Karpas-422 (cell line): ENCODE measurements at regions not wholly inside any gene's neighbourhood (a gene's known extent, or its start where the extent isn't known, plus 50 kb on each side); places are given as distances from the start of the nearest gene placed in this dataset.
A peak's percentile ranks its signal among the peaks of the same experiment; 100 is the strongest.

ENCODE experiments used
- DNase-seq: peaks from one replicate; pipeline ENCODE4 v3.0.0-alpha.2; 2015
- H2AFZ ChIP-seq: fragments of 200-600 bp; sonication (generic); 2 replicates; pipeline ENCODE4 v1.6.1; 2014; ENCODE audit warnings: antibody characterized with exemption, low read length, mixed read lengths
- H3K27ac ChIP-seq: fragments of 200-600 bp; sonication (generic); 2 replicates; pipeline ENCODE4 v1.5.1; 2014; ENCODE audit warnings: mild to moderate bottlenecking, low read length, moderate library complexity
- H3K27me3 ChIP-seq: fragments of 200-600 bp; sonication (generic); 2 replicates; pipeline ENCODE4 v1.6.1; 2014; ENCODE audit warnings: low read length, mixed read lengths
- H3K36me3 ChIP-seq: fragments of 200-600 bp; sonication (generic); 2 replicates; pipeline ENCODE4 v1.6.1; 2014; ENCODE audit warnings: low read length, mixed read lengths; ENCODE audit not compliant: insufficient read depth
- H3K4me1 ChIP-seq: fragments of 200-600 bp; sonication (generic); 2 replicates; pipeline ENCODE4 v1.6.1; 2014; ENCODE audit warnings: mild to moderate bottlenecking, low read length, mixed read lengths
- H3K4me2 ChIP-seq: fragments of 200-600 bp; sonication (generic); 2 replicates; pipeline ENCODE4 v1.6.1; 2014; ENCODE audit warnings: low read length, low read depth, mild to moderate bottlenecking; ENCODE audit not compliant: poor library complexity, severe bottlenecking
- H3K4me3 ChIP-seq: fragments of 200-600 bp; sonication (generic); 2 replicates; pipeline ENCODE4 v1.5.1; 2014; ENCODE audit warnings: mild to moderate bottlenecking, antibody characterized with exemption, low read length, mixed read lengths
- H3K79me2 ChIP-seq: fragments of 200-600 bp; sonication (generic); 2 replicates; pipeline ENCODE4 v1.6.1; 2014; ENCODE audit warnings: mild to moderate bottlenecking, low read length, mixed read lengths
- H3K9ac ChIP-seq: fragments of 200-600 bp; sonication (generic); 2 replicates; pipeline ENCODE4 v1.6.0; 2014; ENCODE audit warnings: low read length
- H3K9me2 ChIP-seq: fragments of 200-600 bp; sonication (generic), shearing (Covaris generic); replicated peaks from 2 replicates; pipeline ENCODE4 v1.6.0; 2014; ENCODE audit warnings: mild to moderate bottlenecking, low read length, moderate library complexity; ENCODE audit not compliant: insufficient read depth
- H3K9me3 ChIP-seq: fragments of 300-700, 200-600 bp; sonication (generic); 2 replicates; pipeline ENCODE4 v1.6.1; 2014; ENCODE audit warnings: low read length, mixed read lengths
- H4K20me1 ChIP-seq: fragments of 200-600 bp; sonication (generic); 2 replicates; pipeline ENCODE4 v1.6.1; 2014; ENCODE audit warnings: mild to moderate bottlenecking, antibody characterized with exemption, low read length, low read depth; ENCODE audit not compliant: insufficient read depth

GRCh38 chr13:68174893-68175292 lies 944.8 kb upstream of the PCDH9 start:
- Histone ChIP-seq H3K79me2 (no peaks in the 10 kb centered on the region), H4K20me1 (no peaks in the 10 kb centered on the region), H3K4me3 (no peak overlapping the region), H3K9me2 (no peaks in the 10 kb centered on the region), H3K4me1 (no peaks in the 10 kb centered on the region), H3K4me2 (no peak overlapping the region), H3K9ac (no peak overlapping the region), H3K27me3 (no peaks in the 10 kb centered on the region), H3K9me3 (no peaks in the 10 kb centered on the region), H2AFZ (no peak overlapping the region), H3K27ac (no peak overlapping the region), H3K36me3 (no peaks in the 10 kb centered on the region)
- no peak for DNase-seq

- DNase-seq, result no peak
- H3K27ac ChIP-seq, result no peak overlapping the region
- H3K27me3 ChIP-seq, result no peaks in the 10 kb centered on the region
- H3K36me3 ChIP-seq, result no peaks in the 10 kb centered on the region
- H4K20me1 ChIP-seq, result no peaks in the 10 kb centered on the region
- no peaks in the 10 kb centered on the region for H3K4me1 ChIP-seq
- H3K9ac ChIP-seq, result no peak overlapping the region
- H3K9me3 ChIP-seq, result no peaks in the 10 kb centered on the region
- no peak overlapping the region for H3K4me3 ChIP-seq
- H3K79me2 ChIP-seq, result no peaks in the 10 kb centered on the region
- no peak overlapping the region for H3K4me2 ChIP-seq
- no peaks in the 10 kb centered on the region for H3K9me2 ChIP-seq
- peak overlapping the region; percentile 59 for H2AFZ ChIP-seq
These were observed 943.0 kb upstream of the PCDH9 start for GRCh38 chr13:68173111-68173510.

- no peak overlapping the region for H3K27ac ChIP-seq
- H3K9me2 ChIP-seq, result no peaks in the 10 kb centered on the region
- H2AFZ ChIP-seq, result no peak overlapping the region
- H3K79me2 ChIP-seq, result no peaks in the 10 kb centered on the region
- DNase-seq, result no peak
- no peak overlapping the region for H3K4me2 ChIP-seq
- H4K20me1 ChIP-seq, result no peaks in the 10 kb centered on the region
- H3K4me3 ChIP-seq, result no peak overlapping the region
- H3K27me3 ChIP-seq, result no peaks in the 10 kb centered on the region
- H3K4me1 ChIP-seq, result no peaks in the 10 kb centered on the region
- H3K36me3 ChIP-seq, result no peaks in the 10 kb centered on the region
- no peak overlapping the region for H3K9ac ChIP-seq
- H3K9me3 ChIP-seq, result no peaks in the 10 kb centered on the region
These were observed 940.8 kb upstream of the PCDH9 start for GRCh38 chr13:68170961-68171360.

DNA sequence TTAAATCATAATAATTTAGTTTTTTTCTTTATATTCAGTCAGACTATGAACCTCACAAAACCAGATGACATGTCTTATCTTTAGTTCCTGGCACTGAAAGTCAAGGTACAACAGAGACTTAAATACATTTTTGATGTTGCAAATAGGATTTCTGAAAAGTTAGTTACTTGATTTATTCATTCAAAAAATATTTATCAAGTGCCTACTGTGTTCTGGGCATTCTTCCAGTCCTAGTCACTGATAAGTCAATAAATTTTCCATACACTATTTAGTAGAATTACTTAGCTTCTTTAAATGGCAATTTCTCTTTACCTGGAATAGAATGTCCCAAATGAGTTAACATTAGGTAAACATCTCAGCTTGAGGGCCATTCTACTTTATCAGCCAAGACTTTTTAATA lies 938.3 kb upstream of the PCDH9 start:
- no peak overlapping the region for H2AFZ ChIP-seq
- no peak overlapping the region for H3K4me3 ChIP-seq
- no peaks in the 10 kb centered on the region for H3K36me3 ChIP-seq
- H3K4me2 ChIP-seq, result no peak overlapping the region
- H3K27ac ChIP-seq, result no peak overlapping the region
- no peak for DNase-seq
- H3K79me2 ChIP-seq, result no peaks in the 10 kb centered on the region
- no peaks in the 10 kb centered on the region for H3K9me2 ChIP-seq
- no peaks in the 10 kb centered on the region for H3K27me3 ChIP-seq
- H3K4me1 ChIP-seq, result no peaks in the 10 kb centered on the region
- no peak overlapping the region for H3K9ac ChIP-seq
- no peaks in the 10 kb centered on the region for H4K20me1 ChIP-seq
- no peaks in the 10 kb centered on the region; the same call in 1 of the 2 replicates for H3K9me3 ChIP-seq

DNA sequence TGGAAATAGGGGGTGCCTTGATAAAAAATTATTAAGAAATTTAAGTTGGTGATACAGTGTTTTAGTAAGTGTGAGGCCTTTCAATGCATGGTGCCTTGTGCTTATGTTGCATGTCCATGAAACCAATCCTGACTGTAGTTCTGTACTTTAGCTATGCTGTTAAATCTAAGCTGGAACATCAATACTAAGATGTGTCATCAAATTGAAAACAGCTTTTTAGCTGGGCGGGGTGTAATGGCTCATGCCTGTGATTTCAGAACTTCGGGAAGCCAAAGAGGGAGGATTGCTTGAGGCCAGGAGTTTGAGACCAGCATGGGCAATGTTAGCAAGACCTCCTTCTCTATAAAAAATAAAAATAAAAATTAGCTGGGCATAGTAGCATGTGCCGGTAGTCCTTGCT lies 930.3 kb upstream of the PCDH9 start:
- H3K36me3 ChIP-seq, result no peaks in the 10 kb centered on the region
- H3K79me2 ChIP-seq, result no peaks in the 10 kb centered on the region
- peak overlapping the region; percentile 93 for H2AFZ ChIP-seq
- no peak overlapping the region for H3K27ac ChIP-seq
- H3K9me2 ChIP-seq, result no peaks in the 10 kb centered on the region
- DNase-seq, result no peak
- H3K9ac ChIP-seq, result no peak overlapping the region
- no peaks in the 10 kb centered on the region for H4K20me1 ChIP-seq
- H3K27me3 ChIP-seq, result no peaks in the 10 kb centered on the region
- no peak overlapping the region for H3K4me2 ChIP-seq
- H3K9me3 ChIP-seq, result no peaks in the 10 kb centered on the region; the same call in 1 of the 2 replicates
- H3K4me1 ChIP-seq, result no peaks in the 10 kb centered on the region; the same call in 1 of the 2 replicates
- H3K4me3 ChIP-seq, result no peak overlapping the region

GRCh38 chr13:68152414-68152813 lies 922.3 kb upstream of the PCDH9 start:
- H3K9me3 ChIP-seq, result peaks cover 14% of the 10 kb centered on the region
- no peaks in the 10 kb centered on the region for H3K4me1 ChIP-seq
- peak overlapping the region; percentile 37; the same call in 1 of the 2 replicates for H2AFZ ChIP-seq
- no peaks in the 10 kb centered on the region for H3K27me3 ChIP-seq
- no peak for DNase-seq
- H3K4me2 ChIP-seq, result no peak overlapping the region
- peak overlapping the region; percentile 14; the same call in 1 of the 2 replicates for H3K4me3 ChIP-seq
- 0 out of 2 replicates have a peak, but pooled peaks cover 5% of the 10 kb centered on the region for H3K36me3 ChIP-seq
- no peaks in the 10 kb centered on the region for H3K79me2 ChIP-seq
- no peak overlapping the region for H3K9ac ChIP-seq
- no peaks in the 10 kb centered on the region for H4K20me1 ChIP-seq
- no peaks in the 10 kb centered on the region for H3K9me2 ChIP-seq
- no peak overlapping the region for H3K27ac ChIP-seq

DNA sequence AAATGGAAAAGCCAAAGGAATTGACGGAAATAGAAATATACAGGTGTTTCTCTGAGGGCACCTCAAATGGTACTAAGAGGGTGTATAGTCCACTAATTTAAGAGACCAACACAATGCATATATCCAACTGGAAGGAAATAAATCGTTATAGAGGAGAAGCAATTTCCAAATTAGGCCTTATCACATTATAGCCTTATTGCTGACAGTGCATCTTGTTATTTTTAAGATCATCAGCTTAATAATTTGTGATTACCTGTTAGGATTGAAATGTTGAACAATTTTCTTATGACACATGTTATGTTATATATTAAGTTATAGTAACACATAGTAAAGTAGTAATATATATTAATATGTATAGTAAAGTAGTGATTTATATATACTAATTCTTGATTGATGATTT lies 915.7 kb upstream of the PCDH9 start:
- Histone ChIP-seq H4K20me1 (no peaks in the 10 kb centered on the region), H3K79me2 (no peaks in the 10 kb centered on the region), H3K4me1 (no peaks in the 10 kb centered on the region), H3K36me3 (0 out of 2 replicates have a peak, but pooled peaks cover 2% of the 10 kb centered on the region), H3K9me3 (no peaks in the 10 kb centered on the region), H2AFZ (peak overlapping the region; percentile 48; the same call in 1 of the 2 replicates), H3K9me2 (no peaks in the 10 kb centered on the region), H3K4me2 (no peak overlapping the region), H3K9ac (no peak overlapping the region), H3K27ac (no peak overlapping the region), H3K27me3 (no peaks in the 10 kb centered on the region), H3K4me3 (no peak overlapping the region)
- no peak for DNase-seq

DNA sequence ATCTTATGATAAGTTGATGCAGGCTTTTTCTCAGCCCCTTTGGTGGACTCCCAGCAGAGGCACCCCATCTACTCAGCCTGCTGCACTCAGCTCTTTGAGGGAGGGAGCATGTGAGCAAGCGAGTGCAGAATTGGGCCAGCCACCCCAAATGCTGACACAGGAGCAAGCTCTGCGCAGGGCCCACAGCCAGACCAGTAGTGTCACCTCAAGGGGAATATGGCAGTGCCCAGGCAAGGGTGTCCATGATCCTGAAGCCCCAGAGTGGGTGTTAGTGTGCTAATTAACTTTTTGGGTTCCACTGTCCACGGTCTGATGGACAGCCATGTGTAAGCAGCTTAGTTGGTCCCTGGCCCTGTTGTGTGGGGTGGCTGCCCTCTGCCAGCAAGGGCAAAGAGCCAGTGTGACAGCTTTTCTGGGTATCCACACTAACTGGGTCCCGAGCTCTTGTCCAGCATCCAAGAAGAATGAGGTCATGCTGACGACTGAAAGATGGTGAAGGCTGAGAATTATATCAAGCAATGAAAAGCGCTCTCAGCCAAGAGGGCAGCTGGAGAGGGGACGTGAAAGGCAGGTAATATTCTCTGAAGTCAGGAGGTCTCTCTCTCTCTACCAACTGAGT lies 898.3 kb upstream of the PCDH9 start:
- Histone ChIP-seq H3K9me2 (no peaks in the 10 kb centered on the region), H3K36me3 (no peaks in the 10 kb centered on the region), H3K27me3 (no peaks in the 10 kb centered on the region), H3K79me2 (no peaks in the 10 kb centered on the region), H3K27ac (no peak overlapping the region), H3K4me3 (no peak overlapping the region), H4K20me1 (no peaks in the 10 kb centered on the region), H3K4me1 (peaks cover 3% of the 10 kb centered on the region; the same call in 1 of the 2 replicates), H3K9ac (no peak overlapping the region), H3K4me2 (no peak overlapping the region), H3K9me3 (no peaks in the 10 kb centered on the region), H2AFZ (peak overlapping the region; percentile 24; the same call in 1 of the 2 replicates)
- DNase-seq, result no peak
